ENCODE measurements at regions not wholly inside any gene's neighbourhood (a gene's known extent, or its start where the extent isn't known, plus 50 kb on each side); places are given as distances from the start of the nearest gene placed in this dataset.

GRCh38 chr14:97703006-97703760, 906.0 kb downstream of the VRK1 start:
- DNase-seq = no peak

- DNase-seq = no peak
These were observed 907.2 kb downstream of the VRK1 start for GRCh38 chr14:97704316-97704885.

- DNase-seq = no peak
These were observed 907.9 kb downstream of the VRK1 start for GRCh38 chr14:97705107-97705506.

- no peak for DNase-seq
These were observed 908.8 kb downstream of the VRK1 start for GRCh38 chr14:97705976-97706375.

GRCh38 chr14:97706819-97707218, 909.6 kb downstream of the VRK1 start:
- DNase-seq = no peak

GRCh38 chr14:97707603-97708002, 910.4 kb downstream of the VRK1 start:
- DNase-seq = no peak

GRCh38 chr14:97709552-97709951, 912.4 kb downstream of the VRK1 start:
- no peak for DNase-seq

GRCh38 chr14:97710726-97711125, 913.5 kb downstream of the VRK1 start:
- no peak for DNase-seq

- no peak for DNase-seq
These were observed 915.3 kb downstream of the VRK1 start for GRCh38 chr14:97712471-97712870.

- no peak for DNase-seq
These were observed 915.8 kb downstream of the VRK1 start for GRCh38 chr14:97713023-97713422.

GRCh38 chr14:97718886-97719442, 921.8 kb downstream of the VRK1 start:
- no peak for DNase-seq

GRCh38 chr14:97719931-97720330, 922.7 kb downstream of the VRK1 start:
- DNase-seq = no peak

GRCh38 chr14:97723351-97723750, 926.2 kb downstream of the VRK1 start:
- DNase-seq = no peak

- no peak for DNase-seq
These were observed 926.6 kb downstream of the VRK1 start for GRCh38 chr14:97723819-97724218.

GRCh38 chr14:97724265-97724731, 927.1 kb downstream of the VRK1 start:
- no peak for DNase-seq

- DNase-seq = no peak
These were observed 929.5 kb downstream of the VRK1 start for GRCh38 chr14:97726676-97727075.

GRCh38 chr14:97730706-97731105, 933.5 kb downstream of the VRK1 start:
- DNase-seq = no peak

GRCh38 chr14:97731800-97732199, 934.6 kb downstream of the VRK1 start:
- no peak for DNase-seq

- no peak for DNase-seq
These were observed 950.1 kb downstream of the VRK1 start for GRCh38 chr14:97747316-97747715.

GRCh38 chr14:97748616-97749015, 951.4 kb downstream of the VRK1 start:
- no peak for DNase-seq

GRCh38 chr14:97757491-97757890, 960.3 kb downstream of the VRK1 start:
- no peak for DNase-seq

GRCh38 chr14:97760050-97760449, 962.9 kb downstream of the VRK1 start:
- no peak for DNase-seq

- DNase-seq = no peak
These were observed 965.2 kb downstream of the VRK1 start for GRCh38 chr14:97762386-97762785.

GRCh38 chr14:97771340-97772045, 974.3 kb downstream of the VRK1 start:
- no peak for DNase-seq
